Esophagus squamous epithelium (tissue), 5 donors: ENCODE measurements at regions not wholly inside any gene's neighbourhood (a gene's known extent, or its start where the extent isn't known, plus 50 kb on each side); places are given as distances from the start of the nearest gene placed in this dataset.

Experiments used
- DNase-seq: peaks from one replicate; lab custom pipeline; 2025; lab: John Stamatoyannopoulos, UW
- H3K27ac ChIP-seq, 4 donors: fragments of 200-600 bp; sonication (generic); one replicate each; pipeline ENCODE4 v1.5.1; 2016 to 2019; ENCODE audit warnings: mild to moderate bottlenecking in 1 of 4
- H3K27me3 ChIP-seq, 4 donors: fragments of 200-600 bp; sonication (generic); 1 replicate in 3 of 4; 2 replicates in 1 of 4; pipeline versions ENCODE4 v1.5.1 to v1.6.0; 2017 to 2021; ENCODE audit warnings: antibody characterized with exemption in 1 of 4
- H3K36me3 ChIP-seq, 3 donors: fragments of 200-600 bp; sonication (generic); one replicate each; pipeline ENCODE4 v1.5.1; 2016 to 2019
- H3K4me1 ChIP-seq, 3 donors: fragments of 200-600 bp; sonication (generic); one replicate each; pipeline ENCODE4 v1.5.1; 2017 to 2019
- H3K4me3 ChIP-seq, 4 donors: fragments of 200-600 bp; sonication (generic); 1 replicate in 3 of 4; 2 replicates in 1 of 4; pipeline ENCODE4 v1.5.1; 2016 to 2019; ENCODE audit warnings: mild to moderate bottlenecking in 2 of 4, moderate library complexity in 1 of 4
- H3K9me3 ChIP-seq, 3 donors: fragments of 200-600 bp; sonication (generic); one replicate each; pipeline ENCODE4 v1.5.1; 2016 to 2019
- CTCF ChIP-seq, 6 experiments: fragments of 450-650 bp in 4 of 6; fragments of 200-600 bp in 2 of 6; sonication (generic) in 2 of 6; IDR thresholded peaks; one replicate each; pipeline ENCODE4 v1.5.1; 2016 to 2019; ENCODE audit warnings: antibody characterized with exemption in 6 of 6, mild to moderate bottlenecking in 4 of 6, moderate library complexity in 4 of 6
- POLR2A ChIP-seq, 4 donors: fragments of 450-650 bp; IDR thresholded peaks; one replicate each; pipeline ENCODE4 v1.6.1; 2017; ENCODE audit warnings: antibody characterized with exemption in 4 of 4, mild to moderate bottlenecking in 4 of 4, moderate library complexity in 3 of 4
- WGBS, 2 donors: methylation state at CpG; one replicate each; pipeline ENCODE4 v1.1.5; 2018; 5-methylcytosine and 5-hydroxymethylcytosine counted together
- intact Hi-C: fragments of 100-400 bp; cut with DNase I; formaldehyde crosslinking; loops from one replicate; pipeline ENCODE4 v1.15.0; 2022
- donor health status: DM: yes; HTN: yes; CAD: no.

- Histone ChIP-seq H3K27me3 (no peaks in the 10 kb centered on the region), H3K36me3 (no peaks in the 10 kb centered on the region), H3K4me3 (no peak overlapping the region), H3K27ac (no peak overlapping the region), H3K9me3 (no peaks in the 10 kb centered on the region), H3K4me1 (no peaks in the 10 kb centered on the region)
- no peak for TF ChIP-seq POLR2A (IDR thresholded peaks at IDR 0.05)
- TF ChIP-seq CTCF (IDR thresholded peaks at IDR 0.05), result no peak
- intact Hi-C loops, result no loop called here
- WGBS, 2 donors, result 42 to 49% methylated on average over 2 of the region's 2 CpGs
- no peak for DNase-seq
These were observed 1246.0 kb upstream of the ACVR2A start for GRCh38 chr2:146598791-146599190.

GRCh38 chr2:146597291-146597690 is 1247.5 kb upstream of the ACVR2A start:
- Histone ChIP-seq H3K27ac (no peak overlapping the region), H3K27me3 (no peaks in the 10 kb centered on the region), H3K4me3 (no peak overlapping the region), H3K9me3 (no peaks in the 10 kb centered on the region), H3K4me1 (no peaks in the 10 kb centered on the region), H3K36me3 (no peaks in the 10 kb centered on the region)
- intact Hi-C loops, result no loop called here
- DNase-seq, result no peak
- no peak for TF ChIP-seq CTCF (IDR thresholded peaks at IDR 0.05)

GRCh38 chr2:146591908-146592307 is 1252.9 kb upstream of the ACVR2A start:
- no peaks in the 10 kb centered on the region for H3K9me3 ChIP-seq
- DNase-seq, result no peak
- WGBS, 2 donors, result 56 to 68% methylated on average over 4 of the region's 4 CpGs
- intact Hi-C loops, result no loop called here
- no peaks in the 10 kb centered on the region for H3K4me1 ChIP-seq
- H3K27me3 ChIP-seq, result no peaks in the 10 kb centered on the region
- no peak overlapping the region for H3K27ac ChIP-seq
- no peak overlapping the region for H3K4me3 ChIP-seq
- no peaks in the 10 kb centered on the region for H3K36me3 ChIP-seq
- TF ChIP-seq POLR2A (IDR thresholded peaks at IDR 0.05) (no peak), CTCF (IDR thresholded peaks at IDR 0.05) (no peak)

- H3K27me3 ChIP-seq, result no peaks in the 10 kb centered on the region
- no peak overlapping the region for H3K4me3 ChIP-seq
- H3K9me3 ChIP-seq, result no peaks in the 10 kb centered on the region
- H3K4me1 ChIP-seq, result no peaks in the 10 kb centered on the region
- no peak for DNase-seq
- intact Hi-C loops, result no loop called here
- WGBS, 2 donors, result 92 to 93% methylated on average over 27 to 38 of the region's 38 CpGs
- no peaks in the 10 kb centered on the region for H3K36me3 ChIP-seq
- TF ChIP-seq POLR2A (IDR thresholded peaks at IDR 0.05) (no peak), CTCF (IDR thresholded peaks at IDR 0.05) (no peak)
- no peak overlapping the region for H3K27ac ChIP-seq
These were observed 1257.5 kb upstream of the ACVR2A start for GRCh38 chr2:146587291-146587713.

GRCh38 chr2:146584316-146584715 is 1260.5 kb upstream of the ACVR2A start:
- no peaks in the 10 kb centered on the region for H3K36me3 ChIP-seq
- no peak for TF ChIP-seq POLR2A (IDR thresholded peaks at IDR 0.05)
- intact Hi-C loops, result no loop called here
- 86 to 97% methylated on average over 2 of the region's 2 CpGs for WGBS, 2 donors
- H3K4me3 ChIP-seq, result no peak overlapping the region
- no peaks in the 10 kb centered on the region for H3K9me3 ChIP-seq
- H3K27ac ChIP-seq, result no peak overlapping the region
- no peaks in the 10 kb centered on the region for H3K27me3 ChIP-seq
- H3K4me1 ChIP-seq, result no peaks in the 10 kb centered on the region
- DNase-seq, result no peak
